A204.1 (cell line): ENCODE measurements at regions not wholly inside any gene's neighbourhood (a gene's known extent, or its start where the extent isn't known, plus 50 kb on each side); places are given as distances from the start of the nearest gene placed in this dataset.
"Not testable (repeated sequence)": the region's sequence is repeated elsewhere in the genome, so short reads cannot be mapped to it uniquely, and the experiment has no call there.

ENCODE experiments used
- FAIRE-seq: peaks from 2 replicates; lab custom pipeline; 2012; peaks lifted over from hg19 to GRCh38; lab: Jason Lieb, UNC

DNA sequence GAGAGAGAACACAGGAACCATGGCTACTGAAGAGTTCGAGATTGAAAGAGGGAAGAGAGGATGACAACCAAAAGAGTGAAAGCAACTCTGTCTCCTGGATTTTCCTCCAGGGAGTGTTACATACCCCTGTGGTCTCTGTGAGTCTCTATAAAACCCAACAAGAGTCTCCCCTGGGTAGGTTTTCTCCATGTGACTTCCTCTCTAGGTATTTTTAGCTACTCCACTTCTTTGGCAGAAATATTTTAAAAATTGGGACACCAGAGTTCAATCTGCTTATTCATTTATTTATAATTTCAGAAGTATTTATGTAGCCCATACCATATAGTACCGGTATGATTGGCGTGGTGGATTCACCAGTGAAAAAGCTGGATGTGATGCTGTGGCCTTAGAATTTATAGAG is 671.7 kb upstream of the NR2F2 start:
- FAIRE-seq, result no peak

GRCh38 chr15:95659656-95660055 is 670.8 kb upstream of the NR2F2 start:
- FAIRE-seq, result no peak

DNA sequence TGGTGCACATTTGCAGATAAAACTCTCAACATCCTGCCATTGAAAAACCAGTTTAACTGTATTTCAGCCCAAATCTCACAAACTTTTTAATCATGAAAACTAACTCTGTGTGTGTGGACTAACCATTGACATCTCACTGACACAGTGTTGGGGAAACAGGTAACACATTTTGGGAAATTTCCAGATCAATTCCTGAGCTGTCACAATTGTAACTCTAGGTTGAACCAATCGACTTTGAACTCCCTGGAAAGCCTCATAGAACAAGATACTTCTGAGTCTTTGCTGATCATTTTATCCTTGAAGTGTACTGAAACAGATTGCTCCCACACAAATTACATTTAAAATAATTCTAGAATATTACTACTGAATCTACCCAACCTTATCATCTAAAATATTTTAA is 667.9 kb upstream of the NR2F2 start:
- no peak for FAIRE-seq

- FAIRE-seq, result no peak
These were observed 667.1 kb upstream of the NR2F2 start for GRCh38 chr15:95663156-95664100.

GRCh38 chr15:95664450-95664849 is 666.0 kb upstream of the NR2F2 start:
- no peak for FAIRE-seq

GRCh38 chr15:95669146-95669922 is 661.2 kb upstream of the NR2F2 start:
- no peak for FAIRE-seq

DNA sequence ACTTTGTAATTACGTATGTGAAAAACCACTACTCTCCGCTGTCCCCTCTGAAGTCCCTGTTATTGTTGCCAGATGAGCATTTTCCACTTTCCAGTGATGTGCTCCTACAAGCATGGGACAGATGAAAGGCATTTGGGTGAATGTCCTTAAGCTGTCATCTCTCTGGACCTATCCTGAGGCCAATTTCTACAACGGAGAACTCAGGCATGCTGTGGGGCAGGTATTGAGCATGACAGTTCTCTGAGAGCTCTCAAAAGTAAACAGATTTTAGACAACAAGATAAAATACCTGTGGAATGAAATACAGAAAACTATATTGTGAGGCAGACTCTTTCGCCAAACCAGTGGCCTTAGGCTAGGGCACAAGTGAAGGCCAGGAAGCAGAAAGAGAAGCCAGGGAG is 656.5 kb upstream of the NR2F2 start:
- FAIRE-seq, result no peak

DNA sequence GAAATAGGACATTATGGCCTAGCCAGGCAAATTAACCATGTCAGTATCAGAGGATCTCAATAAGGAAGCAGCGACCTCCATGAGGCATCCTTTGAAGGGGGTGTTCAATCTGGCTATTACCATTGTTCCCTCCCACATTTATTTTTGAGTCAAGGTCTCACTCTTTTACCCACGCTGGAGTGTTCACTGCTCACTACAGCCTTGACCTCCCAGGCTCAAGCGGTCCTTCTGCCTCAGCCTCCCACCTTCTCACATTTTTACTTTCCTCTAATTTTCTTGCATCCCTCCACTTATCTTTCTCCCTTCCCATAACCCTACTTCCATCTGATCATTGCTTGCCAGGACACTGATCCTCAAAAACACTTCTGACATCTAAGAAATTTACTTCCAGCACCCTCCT is 654.0 kb upstream of the NR2F2 start:
- no peak for FAIRE-seq

GRCh38 chr15:95679847-95680582 is 650.5 kb upstream of the NR2F2 start:
- no peak for FAIRE-seq

DNA sequence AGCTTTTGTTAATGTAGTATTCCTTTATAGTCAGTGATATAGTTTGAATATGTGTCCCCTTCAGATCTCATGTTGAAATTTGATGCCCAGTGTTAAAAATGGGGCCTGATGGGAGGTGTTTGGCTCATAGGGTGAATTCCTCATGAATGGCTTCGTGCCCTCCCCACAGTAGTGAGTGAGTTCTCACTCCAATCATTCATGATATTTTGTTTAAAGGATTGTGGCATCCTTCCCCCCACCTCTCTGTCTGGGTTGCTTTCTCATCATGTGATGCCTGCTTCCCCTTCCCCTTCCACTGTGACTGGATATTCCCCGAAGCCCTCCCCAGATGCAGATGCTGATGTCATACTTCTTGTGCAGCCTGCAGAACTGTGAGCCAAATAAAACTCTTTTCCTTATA is 649.8 kb upstream of the NR2F2 start:
- FAIRE-seq, result no peak

DNA sequence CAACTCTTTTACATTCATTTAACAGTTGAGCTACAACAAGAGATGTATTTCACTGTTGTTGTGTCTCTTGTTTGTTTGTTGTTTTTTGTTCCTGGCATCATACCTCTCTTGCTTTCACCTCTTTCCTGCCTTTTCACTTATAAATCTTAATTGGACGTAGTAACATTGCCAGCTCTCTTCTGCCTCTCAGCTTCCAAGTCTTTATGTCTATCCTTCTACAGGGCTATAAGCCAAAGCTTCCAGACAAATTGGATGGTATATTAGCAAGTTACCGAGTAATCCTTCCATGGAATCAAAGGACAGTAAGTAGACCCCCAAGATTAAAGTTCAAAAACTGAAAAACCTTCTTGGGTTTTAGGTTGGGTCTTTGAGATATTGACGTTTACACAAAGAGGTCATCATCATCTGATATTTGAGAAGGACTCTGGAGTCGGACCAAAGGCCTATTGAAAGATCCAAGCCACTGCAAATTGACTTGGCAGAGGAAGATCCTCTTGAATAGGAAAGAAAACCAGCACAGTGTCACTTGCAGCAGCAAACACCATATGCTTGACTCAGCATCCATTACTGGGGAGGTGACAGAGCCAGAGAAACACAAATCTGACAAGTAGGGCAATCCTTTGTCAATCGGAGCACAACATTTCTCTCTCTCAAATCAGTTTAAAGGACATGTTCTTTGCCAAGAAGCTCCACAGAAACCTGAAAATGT is 648.5 kb upstream of the NR2F2 start:
- FAIRE-seq, result no peak

- no peak for FAIRE-seq
These were observed 646.4 kb upstream of the NR2F2 start for GRCh38 chr15:95684126-95684525.

DNA sequence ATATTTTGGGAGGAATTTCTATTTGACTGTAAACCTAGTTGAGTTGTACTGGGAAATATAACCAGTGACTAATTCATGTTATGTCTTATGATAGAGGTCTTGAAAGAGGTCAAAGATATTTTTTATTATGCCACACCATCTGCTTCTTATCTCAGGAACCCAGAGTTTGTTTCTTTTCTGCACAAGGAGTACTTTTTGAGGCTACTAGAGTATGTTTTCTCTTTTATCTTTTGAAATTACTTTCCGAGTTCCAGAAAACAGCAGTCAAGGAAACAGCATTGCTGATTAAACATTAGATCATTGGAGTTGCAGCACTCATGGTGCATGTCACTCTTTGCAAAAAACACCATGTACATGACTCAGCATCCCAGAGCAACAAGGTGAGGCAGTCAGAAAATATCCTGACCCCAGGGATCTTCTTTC is 645.8 kb upstream of the NR2F2 start:
- no peak for FAIRE-seq

DNA sequence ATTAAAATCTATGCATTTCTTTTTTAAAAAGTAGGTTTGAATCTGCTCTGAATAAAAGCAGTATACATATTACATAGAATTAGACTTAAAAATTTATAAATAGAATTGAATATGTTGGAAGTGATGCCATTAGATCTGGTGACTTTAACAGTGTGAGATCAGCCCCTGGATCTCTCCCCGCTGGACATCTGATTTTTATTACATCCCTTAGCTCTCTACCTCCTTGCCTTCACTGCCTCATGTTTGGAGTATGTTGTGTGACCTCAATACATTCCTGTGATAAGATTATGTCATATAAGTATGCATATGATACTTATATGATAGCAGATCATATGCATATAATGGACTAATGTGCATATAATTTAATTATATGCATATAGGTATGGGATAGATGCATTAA is 643.4 kb upstream of the NR2F2 start:
- FAIRE-seq, result no peak

- FAIRE-seq, result no peak
These were observed 642.8 kb upstream of the NR2F2 start for GRCh38 chr15:95687686-95688085.

GRCh38 chr15:95690631-95691340 is 639.7 kb upstream of the NR2F2 start:
- no peak for FAIRE-seq

DNA sequence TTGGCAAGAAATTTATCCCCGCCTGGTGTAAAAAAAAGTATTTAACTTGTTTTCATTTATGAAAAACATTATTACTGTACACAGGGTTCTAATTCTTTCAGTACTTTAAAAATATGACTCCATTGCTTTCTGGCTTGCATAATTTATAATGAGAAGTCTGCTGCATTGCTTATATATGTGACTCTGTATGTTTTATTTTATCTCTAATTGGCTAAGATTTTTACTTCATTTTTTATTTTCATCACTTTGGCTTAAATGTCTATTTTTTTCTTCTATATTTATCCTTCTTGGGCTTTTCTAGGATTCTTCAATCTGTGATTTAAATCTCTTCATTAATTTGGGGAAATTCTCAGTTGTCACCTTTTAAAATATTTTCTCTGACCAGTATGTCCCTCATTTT is 636.6 kb upstream of the NR2F2 start:
- FAIRE-seq, result no peak

DNA sequence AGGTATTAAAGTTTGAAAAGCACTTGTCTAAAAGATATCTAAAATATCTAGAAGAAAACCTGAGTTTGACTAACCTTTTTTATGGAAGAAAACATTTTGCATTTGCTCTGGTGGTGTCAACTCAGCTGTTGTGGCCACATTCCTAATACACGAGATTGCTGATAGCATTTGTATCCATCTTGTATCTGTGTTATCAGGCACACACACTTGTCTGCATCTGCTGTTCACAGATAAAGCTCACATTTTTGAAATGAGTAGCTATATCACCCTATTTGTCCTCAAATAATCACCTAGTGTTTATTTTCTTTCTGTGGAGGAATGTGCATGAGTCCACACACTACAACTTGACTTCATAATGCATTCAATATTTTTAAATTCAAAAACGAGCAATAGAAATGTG is 632.3 kb upstream of the NR2F2 start:
- FAIRE-seq, result no peak

DNA sequence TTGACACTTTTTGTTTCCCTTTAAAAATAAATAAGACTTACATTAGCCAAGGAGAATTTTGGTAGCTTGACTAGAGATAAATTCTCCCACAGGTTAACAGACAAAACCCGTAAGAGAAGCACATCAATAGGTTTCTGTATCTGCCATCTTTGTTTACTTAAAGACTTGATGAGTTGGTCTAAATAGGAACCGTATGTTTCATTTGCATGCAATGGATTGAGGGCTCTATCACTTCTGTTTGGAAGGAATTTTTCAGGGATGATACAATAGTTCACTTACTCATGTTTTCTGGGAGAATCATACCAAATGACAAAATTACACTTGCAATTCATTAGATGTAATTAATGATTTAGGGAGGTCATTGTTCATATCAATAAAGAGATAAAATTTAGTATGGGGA is 631.5 kb upstream of the NR2F2 start:
- FAIRE-seq, result no peak

DNA sequence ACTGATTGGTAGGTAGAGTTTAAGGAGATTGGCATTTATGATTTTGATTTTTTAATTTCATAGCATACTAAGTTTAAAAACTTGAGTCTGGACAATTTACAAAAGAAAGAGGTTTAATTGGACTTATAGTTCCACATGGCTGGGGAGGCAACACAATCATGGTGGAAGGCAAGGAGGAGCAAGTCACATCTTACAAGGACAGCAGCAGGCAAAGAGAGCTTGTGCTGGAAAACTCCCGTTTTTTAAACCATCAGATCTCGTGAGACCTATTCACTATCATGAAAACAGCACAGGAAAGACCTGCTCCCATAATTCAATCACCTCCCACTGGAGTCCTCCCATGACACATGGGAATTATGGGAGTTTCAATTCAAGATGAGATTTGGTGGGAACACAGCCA is 630.9 kb upstream of the NR2F2 start:
- FAIRE-seq, result no peak

- FAIRE-seq, result not testable (repeated sequence)
These were observed 629.8 kb upstream of the NR2F2 start for GRCh38 chr15:95700692-95701091.
